ENCODE measurements at regions not wholly inside any gene's neighbourhood (a gene's known extent, or its start where the extent isn't known, plus 50 kb on each side); places are given as distances from the start of the nearest gene placed in this dataset.

DNA sequence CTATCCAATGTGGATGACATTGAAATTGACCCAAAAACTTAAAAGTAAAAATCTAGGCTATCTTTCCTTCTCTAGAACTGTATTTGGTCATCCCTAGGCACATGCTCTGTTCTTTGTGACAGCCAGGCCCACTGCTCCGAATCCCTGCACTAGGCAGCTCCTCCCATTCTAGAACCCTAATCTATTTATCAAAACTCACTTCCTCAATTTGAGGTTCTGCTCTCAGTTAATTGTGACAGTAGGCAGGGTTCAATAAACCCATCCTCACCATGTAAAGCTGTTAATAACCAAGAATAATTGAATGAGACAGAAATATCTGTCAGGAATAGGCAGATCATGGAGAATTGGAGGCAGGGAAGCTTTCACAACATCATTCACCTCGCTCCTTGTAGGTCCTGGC lies 51.9 kb upstream of the IRF2 start:
- Histone ChIP-seq H3K79me2 (ENCODE audit: control insufficient read depth, insufficient read depth, low read length) (no peaks in the 10 kb centered on the region; the same call in 1 of the 2 replicates), H3K4me2 (ENCODE audit: control insufficient read depth, insufficient read depth) (no peak overlapping the region), H3K36me3 (ENCODE audit: control insufficient read depth in 2 of 2, insufficient read depth in 2 of 2, low read length in 1 of 2) (no peaks in the 10 kb centered on the region), H3K4me3 (no peak overlapping the region), H3K9ac (ENCODE audit: control insufficient read depth, insufficient read depth, low read length) (no peak overlapping the region), H3K27ac (ENCODE audit: control insufficient read depth, insufficient read depth) (no peak overlapping the region), H3K4me1 (ENCODE audit: control insufficient read depth, insufficient read depth, low read length) (no peaks in the 10 kb centered on the region), H3K9me3 (replicated peaks; ENCODE audit: control insufficient read depth, insufficient read depth, low read length) (no peaks in the 10 kb centered on the region; the same call in 2 of the 3 replicates), H4K20me1 (ENCODE audit: control insufficient read depth, insufficient read depth) (no peaks in the 10 kb centered on the region), H3K27me3 (replicated peaks in 1 of 2; ENCODE audit: control insufficient read depth in 2 of 2, insufficient read depth in 2 of 2, low read length in 1 of 2) (no peaks in the 10 kb centered on the region), H2AFZ (ENCODE audit: control insufficient read depth, low read depth, low read length) (no peak overlapping the region)
- ATAC-seq (no peak), FAIRE-seq (no peak), DNase-seq (ENCODE audit: low read depth, low spot score) (no peak)
- no TSS peak for BruUV-seq (replicated peaks)
- ChIA-PET CTCF (interaction anchor here (1.9 kb wide), 1 partner anchor 10 kb away, joined by 4 read pairs; no protein-coding TSS in a partner anchor), SMC1A (ENCODE audit: uncharacterized antibody, unreplicated experiment) (interaction anchor here (0.7 to 3.7 kb wide), 8 partner anchors 9 to 261 kb away, joined by 3 to 33 read pairs (median 3); no protein-coding TSS in a partner anchor), POLR2A (interaction anchor here (1.1 to 1.2 kb wide), 3 partner anchors 10 to 246 kb away, joined by 3 to 4 read pairs (median 4); no protein-coding TSS in a partner anchor), RAD21 (ENCODE audit: unreplicated experiment) (interaction anchor here (1.2 kb wide), 1 partner anchor 14 kb away, joined by 5 read pairs; no protein-coding TSS in a partner anchor)
- WGBS (ENCODE audit: insufficient coverage, insufficient replicate concordance, low lambda C conversion rate, missing lambda C conversion rate) = 74% methylated on average over 2 of the region's 2 CpGs
- TF ChIP-seq SRF (IDR thresholded peaks at IDR 0.05; ENCODE audit: low read depth in 2 of 2, low read length in 2 of 2) (no peak), SPI1 (IDR thresholded peaks at IDR 0.05; ENCODE audit: borderline replicate concordance, insufficient read depth, low read depth, low read length) (peak; percentile 51; the same call in 1 of the 2 replicates)
- TF ChIP-seq, protein P1, sequence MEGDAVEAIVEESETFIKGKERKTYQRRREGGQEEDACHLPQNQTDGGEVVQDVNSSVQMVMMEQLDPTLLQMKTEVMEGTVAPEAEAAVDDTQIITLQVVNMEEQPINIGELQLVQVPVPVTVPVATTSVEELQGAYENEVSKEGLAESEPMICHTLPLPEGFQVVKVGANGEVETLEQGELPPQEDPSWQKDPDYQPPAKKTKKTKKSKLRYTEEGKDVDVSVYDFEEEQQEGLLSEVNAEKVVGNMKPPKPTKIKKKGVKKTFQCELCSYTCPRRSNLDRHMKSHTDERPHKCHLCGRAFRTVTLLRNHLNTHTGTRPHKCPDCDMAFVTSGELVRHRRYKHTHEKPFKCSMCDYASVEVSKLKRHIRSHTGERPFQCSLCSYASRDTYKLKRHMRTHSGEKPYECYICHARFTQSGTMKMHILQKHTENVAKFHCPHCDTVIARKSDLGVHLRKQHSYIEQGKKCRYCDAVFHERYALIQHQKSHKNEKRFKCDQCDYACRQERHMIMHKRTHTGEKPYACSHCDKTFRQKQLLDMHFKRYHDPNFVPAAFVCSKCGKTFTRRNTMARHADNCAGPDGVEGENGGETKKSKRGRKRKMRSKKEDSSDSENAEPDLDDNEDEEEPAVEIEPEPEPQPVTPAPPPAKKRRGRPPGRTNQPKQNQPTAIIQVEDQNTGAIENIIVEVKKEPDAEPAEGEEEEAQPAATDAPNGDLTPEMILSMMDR (IDR thresholded peaks at IDR 0.05 in 2 of 3, conservative IDR thresholded peaks at IDR 0.05 in 1 of 3; ENCODE audit: control insufficient read depth in 2 of 3, extremely low read depth in 1 of 3, insufficient read depth in 1 of 3, low read depth in 3 of 3, low read length in 3 of 3) = no peak
- in situ Hi-C loops (cut with MboI) (no loop called here), intact Hi-C loops (cut with micrococcal nuclease; ENCODE audit: unreplicated experiment) (no loop called here)

All from GM12878 (cell line).